Choroid plexus epithelial cell (primary cell): ENCODE measurements at regions not wholly inside any gene's neighbourhood (a gene's known extent, or its start where the extent isn't known, plus 50 kb on each side); places are given as distances from the start of the nearest gene placed in this dataset.

Experiments
- DNase-seq: peaks from one replicate; pipeline ENCODE4 v3.0.0-alpha.2; 2010; ENCODE audit warnings: low read depth
- H3K4me3 ChIP-seq: 2 replicates; pipeline ENCODE4 v1.5.1; 2011; ENCODE audit warnings: low read depth, mild to moderate bottlenecking, control low read depth, low read length, moderate library complexity
- CTCF ChIP-seq: conservative IDR thresholded peaks from 2 replicates; pipeline ENCODE4 v1.5.1; 2011; ENCODE audit warnings: low read depth, mild to moderate bottlenecking, control low read depth, inconsistent platforms, low read length, moderate library complexity

DNA sequence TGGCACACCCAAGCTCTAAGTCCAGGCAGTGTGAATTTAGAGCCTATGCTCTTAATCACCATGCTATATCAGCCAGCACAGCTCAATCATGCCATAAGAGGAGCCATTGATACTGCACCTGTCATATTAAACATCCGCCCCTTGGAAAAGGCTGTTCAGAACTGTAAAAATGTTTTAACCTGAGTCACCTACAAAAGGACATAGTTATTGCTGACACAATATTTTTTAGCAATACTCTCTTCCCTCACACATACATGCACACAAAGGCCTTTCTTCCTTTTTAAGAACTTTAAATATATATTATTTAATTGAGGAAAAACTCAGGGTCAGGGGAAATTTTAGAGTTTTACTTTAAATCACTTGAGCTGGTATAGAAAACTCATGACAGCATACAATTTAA, 83.5 kb upstream of the ATXN7L3B start:
- no peak overlapping the region for H3K4me3 ChIP-seq
- no peak for DNase-seq
- no peak for TF ChIP-seq CTCF

GRCh38 chr12:74455429-74455828, 82.2 kb upstream of the ATXN7L3B start:
- no peak overlapping the region for H3K4me3 ChIP-seq
- DNase-seq = no peak
- no peak for TF ChIP-seq CTCF

- DNase-seq = no peak
- TF ChIP-seq CTCF = no peak
- no peak overlapping the region for H3K4me3 ChIP-seq
Measured at GRCh38 chr12:74456431-74456830, 81.2 kb upstream of the ATXN7L3B start.

DNA sequence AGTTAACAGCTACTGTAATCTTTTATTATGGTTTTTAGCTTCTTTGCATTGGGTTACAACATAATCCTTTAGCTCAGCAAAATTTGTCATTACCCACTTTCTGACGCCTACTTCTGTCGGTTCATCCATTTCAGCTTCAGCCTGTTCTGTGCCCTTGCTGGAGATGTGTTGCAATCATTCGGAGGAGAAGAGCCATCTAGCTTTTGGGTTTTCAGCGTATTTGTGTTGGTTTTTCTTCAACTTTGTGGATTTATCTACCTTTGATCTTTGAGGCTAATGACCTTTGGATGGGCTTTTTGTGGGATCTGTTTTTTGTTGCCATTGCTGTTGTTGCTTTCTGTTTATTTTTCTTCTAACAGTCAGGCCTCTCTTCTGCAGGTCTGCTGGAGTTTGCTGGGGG, 69.2 kb upstream of the ATXN7L3B start:
- no peak for DNase-seq
- H3K4me3 ChIP-seq = no peak overlapping the region
- TF ChIP-seq CTCF = no peak

DNA sequence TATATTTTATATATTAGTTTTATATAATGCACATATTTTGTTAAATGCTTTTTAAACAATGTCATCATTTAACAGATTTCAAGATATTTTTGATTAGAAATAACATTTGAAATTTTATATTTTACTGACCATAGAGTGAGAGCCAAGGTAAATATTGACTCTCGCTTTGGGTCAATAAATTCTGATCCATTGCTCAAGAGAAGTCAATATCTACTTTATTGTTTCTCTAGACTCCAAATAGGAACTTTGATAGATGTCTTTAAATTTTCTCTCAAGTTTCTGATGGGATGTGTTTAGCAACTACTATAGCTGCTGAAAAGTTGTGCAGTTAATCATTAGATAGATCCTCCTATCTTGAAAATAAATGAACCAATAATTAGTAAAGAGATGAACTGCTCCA, 61.4 kb upstream of the ATXN7L3B start:
- H3K4me3 ChIP-seq = no peak overlapping the region
- TF ChIP-seq CTCF = no peak

DNA sequence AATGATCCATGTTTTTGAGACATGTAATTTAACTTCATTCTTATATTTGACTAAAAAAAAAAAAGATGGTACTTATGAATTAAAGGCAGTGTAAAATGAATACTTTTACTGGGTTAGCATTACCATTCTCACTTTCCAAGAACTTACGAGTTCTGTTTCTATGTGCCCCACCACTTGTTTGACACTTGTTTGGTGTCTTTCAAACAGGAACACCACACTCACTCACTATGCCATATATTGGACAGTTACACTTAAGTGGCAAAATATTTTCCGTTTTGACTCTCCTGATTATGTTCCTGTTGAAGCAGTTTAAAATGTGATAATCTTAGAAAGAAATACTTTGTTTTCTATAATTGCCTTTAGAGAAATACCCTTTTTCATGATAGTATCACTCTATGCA, 56.6 kb upstream of the ATXN7L3B start:
- DNase-seq = no peak
- TF ChIP-seq CTCF = no peak
- H3K4me3 ChIP-seq = no peak overlapping the region

More for the DNA sequence above, 61.4 kb upstream of the ATXN7L3B start:
- no peak for DNase-seq

DNA sequence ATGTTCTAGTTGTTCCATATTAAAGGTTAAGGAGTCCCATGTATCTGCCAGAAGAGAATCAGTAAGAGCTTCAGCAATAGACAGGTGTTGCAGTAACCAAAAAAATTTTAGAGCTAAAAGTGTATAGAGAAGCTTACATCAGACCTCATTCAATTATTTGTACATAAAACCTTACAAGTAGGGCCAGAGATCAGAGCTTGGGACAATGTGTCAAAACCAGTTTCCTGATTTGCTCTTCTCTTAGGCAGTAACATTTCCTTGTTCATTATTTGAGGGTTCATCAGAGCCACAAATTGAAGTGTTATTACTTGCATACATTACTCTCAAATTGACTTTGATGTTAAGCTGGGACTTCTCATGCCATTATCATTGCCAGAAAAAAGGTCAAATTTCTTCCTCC, 55.5 kb upstream of the ATXN7L3B start:
- DNase-seq = no peak
- no peak overlapping the region for H3K4me3 ChIP-seq
- no peak for TF ChIP-seq CTCF
